Activated naive CD8-positive, alpha-beta T cell treated with anti-CD3 and anti-CD28 coated beads, Interleukin-2, amount 50 U/mL, for 16 hours (primary cell): ENCODE measurements at regions not wholly inside any gene's neighbourhood (a gene's known extent, or its start where the extent isn't known, plus 50 kb on each side); places are given as distances from the start of the nearest gene placed in this dataset.

ENCODE experiments used
- DNase-seq: peaks from one replicate; pipeline ENCODE4 v3.0.0-alpha.2; 2020; ENCODE audit warnings: low read depth, low spot score

DNA sequence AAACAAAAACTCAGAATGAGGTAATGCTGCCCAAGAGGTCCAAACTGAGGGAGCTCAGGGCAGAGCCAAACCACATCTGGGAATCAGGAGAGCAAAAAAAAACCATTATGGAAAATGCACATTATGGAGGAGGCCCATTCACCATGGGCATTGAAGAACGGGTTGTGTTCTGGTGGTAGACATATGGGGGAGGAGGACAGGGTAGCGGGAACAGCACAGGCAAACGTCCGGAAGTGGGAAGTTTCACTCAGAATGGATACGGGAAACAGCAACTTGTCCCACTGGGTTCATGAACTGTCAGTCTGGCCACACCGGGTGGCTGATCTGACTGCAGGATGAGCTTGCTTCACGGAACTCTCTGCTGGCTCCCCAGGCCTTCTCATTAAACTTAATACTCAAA is 139.7 kb downstream of the RRAGC start:
- no peak for DNase-seq

DNA sequence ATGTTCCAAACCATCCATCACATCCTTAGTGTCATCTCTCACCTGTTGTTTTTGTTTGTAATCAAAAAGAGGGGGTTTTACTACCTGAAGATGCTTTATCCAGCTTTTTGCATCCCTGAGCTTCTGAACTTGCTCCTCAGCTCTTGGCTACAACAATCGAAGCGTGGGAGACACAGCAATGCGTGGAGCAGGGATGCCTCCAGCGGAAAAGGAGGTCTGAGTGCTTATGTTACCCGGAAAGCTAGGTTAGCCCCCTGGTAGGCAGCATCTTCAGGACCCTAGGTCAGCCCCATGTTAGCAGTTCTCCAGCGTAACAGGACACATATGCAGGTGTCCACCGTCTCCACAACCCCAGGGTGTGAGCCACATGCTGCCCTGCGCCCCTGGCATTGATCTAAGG is 141.5 kb downstream of the RRAGC start:
- no peak for DNase-seq

- DNase-seq: no peak
These were observed 143.3 kb downstream of the RRAGC start for GRCh38 chr1:38716229-38716628.

DNA sequence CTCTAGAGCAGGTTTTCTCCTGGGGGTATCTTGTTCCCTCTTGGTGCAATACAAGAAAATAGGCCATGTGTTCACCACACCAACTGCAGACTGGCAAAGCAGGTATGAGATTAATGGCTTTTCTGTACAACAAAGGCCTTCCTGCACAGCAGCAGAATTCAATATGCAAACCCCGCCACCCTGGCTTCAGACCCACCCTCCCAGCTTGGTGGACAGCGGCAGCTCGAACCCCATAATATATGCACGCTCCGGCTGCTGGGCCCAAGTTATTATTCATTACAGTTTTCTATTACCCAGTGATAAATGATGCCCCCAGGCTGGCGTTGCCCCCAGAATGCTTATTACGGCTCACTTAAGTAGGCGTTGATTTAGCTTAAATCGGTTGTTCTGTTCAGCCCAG is 144.2 kb downstream of the RRAGC start:
- no peak for DNase-seq

GRCh38 chr1:38712046-38712445 is 147.5 kb downstream of the RRAGC start:
- DNase-seq: no peak

DNA sequence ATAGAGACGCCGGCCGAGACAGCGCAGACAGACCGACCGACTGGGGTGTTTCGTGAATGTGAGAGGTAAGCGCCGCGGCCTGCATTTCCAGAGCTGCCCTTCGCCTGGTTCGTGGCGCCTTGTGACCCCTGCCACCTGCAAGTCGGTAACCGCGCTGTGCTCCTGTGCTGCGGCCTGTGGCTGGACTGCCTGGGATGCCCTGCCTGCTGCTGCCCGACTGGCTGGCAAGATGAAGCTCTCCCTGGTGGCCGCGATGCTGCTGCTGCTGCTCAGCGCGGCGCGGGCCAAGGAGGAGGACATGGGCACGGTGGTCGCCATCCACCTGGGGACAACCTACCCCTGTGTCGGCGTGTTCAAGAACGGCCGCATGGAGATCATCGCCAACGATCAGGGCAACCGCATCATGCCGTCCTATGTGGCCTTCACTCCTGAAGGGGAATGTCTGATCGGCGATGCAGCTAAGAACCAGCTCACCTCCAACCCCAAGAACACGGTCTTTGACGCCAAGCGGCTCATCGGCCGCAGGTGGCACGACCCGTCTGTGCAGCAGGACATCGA is 150.8 kb downstream of the RRAGC start:
- no peak for DNase-seq

DNA sequence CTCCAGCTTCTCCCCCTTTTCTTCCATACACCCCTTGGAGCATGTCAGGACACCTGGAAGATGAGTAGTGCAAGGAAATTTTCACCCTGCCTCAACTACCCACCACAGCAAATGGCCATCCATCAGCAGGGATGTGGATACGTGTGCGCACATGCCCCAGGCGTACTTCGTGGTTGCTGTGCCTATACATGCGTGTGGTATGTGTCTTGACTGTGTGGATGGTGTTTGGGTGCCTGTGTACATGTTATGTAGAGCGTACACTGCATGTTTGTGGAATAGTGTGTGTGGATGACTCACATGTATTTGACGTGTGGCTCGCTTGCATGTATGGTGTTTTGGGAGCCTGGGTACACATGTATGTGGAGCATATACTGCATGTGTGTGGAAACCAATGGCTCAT is 158.5 kb downstream of the RRAGC start:
- no peak for DNase-seq

DNA sequence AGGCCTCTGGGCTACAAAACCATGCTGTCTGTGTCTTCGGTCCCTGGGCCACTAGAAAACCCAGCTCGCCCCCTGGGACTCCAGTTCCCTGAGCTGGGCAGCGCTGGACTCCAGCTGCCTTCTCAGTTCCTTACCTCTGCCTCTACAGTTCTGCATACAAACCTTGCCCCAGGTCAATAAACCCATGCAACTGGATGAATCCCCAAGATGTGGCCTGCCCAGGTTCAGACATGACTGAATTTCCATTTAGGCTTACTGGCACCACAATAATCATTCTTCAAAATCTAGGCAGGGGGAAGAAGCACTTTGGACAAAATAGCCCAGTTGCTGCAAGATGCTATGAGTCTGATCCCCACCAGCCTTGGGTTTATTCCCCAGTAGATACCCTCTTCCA is 159.5 kb downstream of the RRAGC start:
- no peak for DNase-seq

GRCh38 chr1:38699330-38700076 is 160.1 kb downstream of the RRAGC start:
- DNase-seq: no peak

- DNase-seq: no peak
These were observed 162.2 kb downstream of the RRAGC start for GRCh38 chr1:38697387-38697786.

DNA sequence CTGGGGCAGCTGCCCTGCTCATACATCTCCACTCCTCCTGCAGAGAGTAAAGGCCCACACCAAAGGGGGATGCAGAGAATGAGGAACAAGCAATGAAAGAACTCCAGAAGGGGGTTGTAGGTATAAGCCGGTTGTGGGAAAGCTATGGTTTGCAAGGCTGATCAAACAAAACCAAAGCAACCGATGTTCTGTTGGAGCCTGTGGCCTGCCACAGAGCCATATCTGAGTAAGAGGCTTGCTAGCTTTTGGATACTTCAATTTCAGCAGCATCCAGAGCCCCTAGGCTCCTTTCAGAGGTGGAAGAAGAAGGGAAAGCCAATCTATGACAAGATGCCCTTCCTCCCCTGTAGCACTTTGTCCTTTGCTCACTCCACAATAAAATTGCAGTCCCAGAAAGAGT is 163.2 kb downstream of the RRAGC start:
- DNase-seq: no peak

GRCh38 chr1:38693759-38694158 is 165.8 kb downstream of the RRAGC start:
- no peak for DNase-seq

- no peak for DNase-seq
These were observed 166.5 kb downstream of the RRAGC start for GRCh38 chr1:38693031-38693430.

DNA sequence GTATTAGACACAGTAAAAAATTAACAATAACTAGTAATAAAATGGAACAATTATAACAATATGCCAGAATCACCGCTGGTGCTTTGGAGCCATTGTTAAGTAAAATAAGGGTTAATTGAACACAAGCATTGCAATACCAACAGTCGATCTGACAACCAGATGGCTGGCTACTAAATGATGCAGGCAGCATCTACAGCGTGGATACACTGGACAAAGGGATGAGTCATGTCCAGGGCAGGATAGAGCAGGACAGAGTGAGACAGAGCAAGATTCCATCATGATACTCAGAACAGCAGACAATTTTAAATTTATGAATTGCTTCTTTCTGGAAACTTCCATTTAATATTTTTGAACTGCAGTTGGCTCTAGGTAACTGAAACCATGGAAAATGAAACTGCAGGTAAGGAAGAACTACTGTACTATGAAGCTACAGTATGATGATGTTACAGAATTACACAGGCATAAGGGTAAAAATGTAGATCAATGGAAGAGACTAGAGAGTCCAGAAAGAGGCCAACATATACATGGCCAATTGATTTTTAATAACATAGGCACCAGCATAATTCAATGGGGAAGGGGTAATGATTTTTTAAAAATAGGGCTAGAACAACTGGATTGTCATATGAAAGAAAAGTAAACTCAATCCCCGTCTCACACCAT is 168.7 kb downstream of the RRAGC start:
- no peak for DNase-seq

DNA sequence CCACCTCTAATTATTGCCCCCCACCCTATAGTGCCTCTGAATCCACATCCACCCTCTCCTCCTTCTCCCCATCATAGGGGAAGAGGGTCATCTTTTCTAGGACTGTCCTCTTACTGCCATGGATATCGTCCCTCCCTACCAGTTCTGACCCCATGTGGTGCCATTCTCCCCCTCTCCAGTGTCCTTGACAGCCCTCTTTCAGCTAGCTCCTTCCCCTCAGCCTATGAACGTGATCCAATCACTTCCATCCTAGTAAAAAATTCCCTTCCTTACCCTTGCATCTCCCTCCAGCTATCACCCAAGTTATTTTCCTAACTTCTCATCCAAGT is 172.7 kb downstream of the RRAGC start:
- DNase-seq: no peak

GRCh38 chr1:38686167-38686926 is 173.2 kb downstream of the RRAGC start:
- DNase-seq: no peak

DNA sequence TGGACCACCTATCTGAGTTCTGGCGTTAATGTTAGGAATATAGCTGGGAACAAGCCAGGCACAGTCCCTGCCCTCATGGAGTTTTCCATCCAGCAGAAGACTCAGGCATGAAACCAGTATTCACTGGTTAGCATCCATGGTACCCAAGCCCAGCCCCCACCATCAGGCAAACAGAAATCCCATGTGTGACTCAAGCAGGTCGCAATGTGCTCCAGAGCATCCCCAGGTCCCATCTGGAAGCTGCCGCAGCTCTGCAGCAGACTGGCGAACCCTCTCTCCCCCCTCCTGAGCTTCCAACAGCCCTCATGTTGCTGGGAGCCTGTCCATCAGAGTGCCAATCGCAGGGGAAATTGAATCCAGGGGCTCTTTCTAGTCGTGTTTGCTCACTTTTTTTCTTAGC is 174.2 kb downstream of the RRAGC start:
- DNase-seq: no peak

GRCh38 chr1:38680801-38681510 is 178.6 kb downstream of the RRAGC start:
- no peak for DNase-seq

GRCh38 chr1:38677756-38678155 is 181.8 kb downstream of the RRAGC start:
- DNase-seq: no peak

GRCh38 chr1:38677311-38677710 is 182.3 kb downstream of the RRAGC start:
- no peak for DNase-seq

DNA sequence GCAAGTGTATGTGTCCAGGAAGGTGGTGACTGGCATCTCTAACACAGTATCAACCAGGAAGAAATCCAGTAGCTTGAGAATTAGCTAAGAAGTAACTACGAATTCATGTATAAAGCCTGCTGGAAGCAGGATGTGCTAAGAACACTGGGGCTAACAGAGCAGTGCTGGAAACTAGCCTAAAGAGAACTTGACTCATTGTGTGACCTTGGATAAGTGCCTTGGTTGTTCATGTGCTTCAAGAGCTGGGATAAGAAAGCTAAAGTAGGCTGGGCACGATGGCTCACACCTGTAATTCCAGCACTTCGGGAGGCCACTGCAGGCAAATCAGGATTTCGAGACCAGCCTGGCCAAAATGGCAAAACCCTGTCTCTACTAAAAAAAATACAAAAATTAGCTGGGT is 186.9 kb downstream of the RRAGC start:
- DNase-seq: no peak

- DNase-seq: no peak
These were observed 188.4 kb downstream of the RRAGC start for GRCh38 chr1:38671221-38671620.
